Thyroid gland (tissue), 4 donors: ENCODE measurements at regions not wholly inside any gene's neighbourhood (a gene's known extent, or its start where the extent isn't known, plus 50 kb on each side); places are given as distances from the start of the nearest gene placed in this dataset.

ENCODE experiments used
- DNase-seq, 2 donors: peaks; one replicate each; pipeline ENCODE4 v3.0.0-alpha.2; 2019
- H3K27ac ChIP-seq, 3 donors: fragments of 200-600 bp; sonication (generic); 1 replicate in 2 of 3; 2 replicates in 1 of 3; pipeline ENCODE4 v1.5.1; 2016 to 2019; ENCODE audit warnings: mild to moderate bottlenecking in 1 of 3, moderate library complexity in 1 of 3
- H3K27me3 ChIP-seq: fragments of 200-600 bp; sonication (generic); one replicate; pipeline ENCODE4 v1.5.1; 2019
- H3K36me3 ChIP-seq, 2 donors: fragments of 200-600 bp; sonication (generic); one replicate each; pipeline ENCODE4 v1.5.1; 2016 to 2019
- H3K4me1 ChIP-seq, 2 donors: fragments of 200-600 bp; sonication (generic); one replicate each; pipeline ENCODE4 v1.5.1; 2017 to 2019
- H3K4me3 ChIP-seq, 3 donors: fragments of 200-600 bp; sonication (generic); replicated peaks in 1 of 3; 1 replicate in 2 of 3; 2 replicates in 1 of 3; pipeline ENCODE4 v1.5.1; 2016; ENCODE audit warnings: mild to moderate bottlenecking in 1 of 3
- H3K9me3 ChIP-seq: fragments of 200-600 bp; sonication (generic); one replicate; pipeline ENCODE4 v1.5.1; 2017
- POLR2A ChIP-seq, 2 donors: fragments of 450-650 bp; IDR thresholded peaks; one replicate each; pipeline ENCODE4 v1.6.1; 2017; ENCODE audit warnings: antibody characterized with exemption in 2 of 2, mild to moderate bottlenecking in 2 of 2, moderate library complexity in 1 of 2
- WGBS, 2 donors: methylation state at CpG; one replicate each; pipeline ENCODE4 v1.1.5; 2017; 5-methylcytosine and 5-hydroxymethylcytosine counted together
- intact Hi-C: fragments of 100-400 bp; cut with DNase I; formaldehyde crosslinking; loops from one replicate; pipeline ENCODE4 v1.15.1; 2023
- TF ChIP-seq, protein P1 (sequence below), 6 experiments: fragments of 200-600 bp in 3 of 6; fragments of 450-650 bp in 3 of 6; sonication (generic) in 3 of 6; IDR thresholded peaks; one replicate each; pipeline ENCODE4 v1.5.1; 2016 to 2019; ENCODE audit warnings: antibody characterized with exemption in 6 of 6, mild to moderate bottlenecking in 2 of 6, inconsistent platforms in 1 of 6, moderate library complexity in 1 of 6

DNA sequence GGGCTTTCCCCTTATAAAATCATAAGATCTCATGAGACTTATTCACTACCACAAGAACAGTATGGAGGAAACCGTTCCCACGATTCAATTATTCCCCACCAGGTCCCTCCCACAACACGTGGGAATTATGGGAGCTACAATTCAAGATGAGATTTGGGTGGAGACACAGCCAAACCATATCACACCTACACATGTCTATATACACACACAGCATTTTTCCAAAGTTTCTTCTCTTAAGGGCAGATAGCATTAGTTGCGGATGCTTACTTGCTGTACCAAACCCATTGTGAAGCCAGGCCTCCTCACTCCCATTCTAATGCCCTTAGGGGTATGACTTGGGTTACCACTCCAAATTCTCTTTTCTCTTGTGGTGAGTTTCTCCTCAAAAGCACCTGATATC is 104.1 kb upstream of the RAP1B start:
- H3K4me3 ChIP-seq = no peak overlapping the region
- H3K36me3 ChIP-seq = no peaks in the 10 kb centered on the region
- H3K4me1 ChIP-seq = peaks cover 10 to 11% of the 10 kb centered on the region in 2 donors
- H3K27ac ChIP-seq = no peak overlapping the region
- H3K9me3 ChIP-seq = no peaks in the 10 kb centered on the region
- intact Hi-C loops = no loop called here
- 91% methylated on average over 4 of the region's 4 CpGs for WGBS, 2 donors
- DNase-seq = no peak
- TF ChIP-seq, protein P1, sequence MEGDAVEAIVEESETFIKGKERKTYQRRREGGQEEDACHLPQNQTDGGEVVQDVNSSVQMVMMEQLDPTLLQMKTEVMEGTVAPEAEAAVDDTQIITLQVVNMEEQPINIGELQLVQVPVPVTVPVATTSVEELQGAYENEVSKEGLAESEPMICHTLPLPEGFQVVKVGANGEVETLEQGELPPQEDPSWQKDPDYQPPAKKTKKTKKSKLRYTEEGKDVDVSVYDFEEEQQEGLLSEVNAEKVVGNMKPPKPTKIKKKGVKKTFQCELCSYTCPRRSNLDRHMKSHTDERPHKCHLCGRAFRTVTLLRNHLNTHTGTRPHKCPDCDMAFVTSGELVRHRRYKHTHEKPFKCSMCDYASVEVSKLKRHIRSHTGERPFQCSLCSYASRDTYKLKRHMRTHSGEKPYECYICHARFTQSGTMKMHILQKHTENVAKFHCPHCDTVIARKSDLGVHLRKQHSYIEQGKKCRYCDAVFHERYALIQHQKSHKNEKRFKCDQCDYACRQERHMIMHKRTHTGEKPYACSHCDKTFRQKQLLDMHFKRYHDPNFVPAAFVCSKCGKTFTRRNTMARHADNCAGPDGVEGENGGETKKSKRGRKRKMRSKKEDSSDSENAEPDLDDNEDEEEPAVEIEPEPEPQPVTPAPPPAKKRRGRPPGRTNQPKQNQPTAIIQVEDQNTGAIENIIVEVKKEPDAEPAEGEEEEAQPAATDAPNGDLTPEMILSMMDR (IDR thresholded peaks at IDR 0.05) = no peak
- no peak for TF ChIP-seq POLR2A (IDR thresholded peaks at IDR 0.05)
- H3K27me3 ChIP-seq = no peaks in the 10 kb centered on the region

DNA sequence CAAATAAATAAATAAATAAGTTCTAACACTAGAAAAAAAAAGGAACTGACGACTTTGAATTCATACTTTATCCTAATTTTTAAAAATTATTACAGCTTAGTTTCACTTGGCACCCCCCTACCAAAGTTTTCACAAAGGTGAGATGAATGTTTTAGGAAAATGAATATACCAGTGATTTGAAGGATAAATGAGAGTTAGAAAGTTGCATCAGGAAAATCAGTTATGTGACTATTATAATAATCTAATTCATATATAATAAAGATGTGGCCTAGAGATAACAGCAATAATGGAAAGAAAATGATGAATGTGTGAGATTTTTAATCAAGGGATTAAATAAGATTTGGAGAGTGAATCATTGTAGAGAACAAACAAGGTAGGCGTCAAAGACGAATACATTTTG is 103.0 kb upstream of the RAP1B start:
- 94 to 97% methylated on average over 3 of the region's 3 CpGs for WGBS, 2 donors
- no peak overlapping the region for H3K27ac ChIP-seq
- H3K9me3 ChIP-seq = no peaks in the 10 kb centered on the region
- no peaks in the 10 kb centered on the region for H3K27me3 ChIP-seq
- DNase-seq = no peak
- no peak overlapping the region for H3K4me3 ChIP-seq
- intact Hi-C loops = no loop called here
- no peak for TF ChIP-seq POLR2A (IDR thresholded peaks at IDR 0.05)
- TF ChIP-seq, protein P1 (IDR thresholded peaks at IDR 0.05) = no peak
- H3K36me3 ChIP-seq = no peaks in the 10 kb centered on the region
- H3K4me1 ChIP-seq = peaks cover 10 to 11% of the 10 kb centered on the region in 2 donors

DNA sequence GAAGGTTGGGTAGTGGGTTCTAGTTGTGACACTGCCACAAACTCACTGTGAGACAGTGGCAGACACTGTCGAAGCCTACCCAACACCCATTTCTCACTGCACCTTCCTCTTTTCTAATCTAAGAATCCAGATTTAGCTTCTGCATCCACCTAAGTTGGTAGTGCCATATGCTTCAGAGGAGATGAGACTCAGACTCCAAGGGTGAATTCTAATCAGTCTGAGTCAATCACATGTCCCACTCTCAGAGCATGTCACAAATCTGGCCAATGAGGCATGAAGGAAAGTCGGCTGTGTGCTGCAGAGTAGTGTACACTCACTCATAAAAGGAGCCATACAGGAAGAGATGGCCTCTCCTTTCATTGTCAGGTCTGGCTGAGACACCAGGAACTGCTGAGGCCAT is 102.1 kb upstream of the RAP1B start:
- Histone ChIP-seq H3K4me3 (no peak overlapping the region), H3K27ac (no peak overlapping the region), H3K36me3 (no peaks in the 10 kb centered on the region), H3K27me3 (no peaks in the 10 kb centered on the region), H3K9me3 (no peaks in the 10 kb centered on the region), H3K4me1 (peaks cover 10 to 11% of the 10 kb centered on the region in 2 donors)
- 62 to 78% methylated on average over 2 of the region's 2 CpGs for WGBS, 2 donors
- intact Hi-C loops = no loop called here
- TF ChIP-seq POLR2A (IDR thresholded peaks at IDR 0.05) = no peak
- TF ChIP-seq, protein P1 (IDR thresholded peaks at IDR 0.05) = no peak
- no peak for DNase-seq

GRCh38 chr12:68509242-68509641 is 101.5 kb upstream of the RAP1B start:
- DNase-seq = no peak
- intact Hi-C loops = no loop called here
- TF ChIP-seq, protein P1 (IDR thresholded peaks at IDR 0.05) = no peak
- no peak for TF ChIP-seq POLR2A (IDR thresholded peaks at IDR 0.05)
- Histone ChIP-seq H3K27ac (no peak overlapping the region), H3K9me3 (no peaks in the 10 kb centered on the region), H3K4me3 (no peak overlapping the region), H3K36me3 (no peaks in the 10 kb centered on the region), H3K27me3 (no peaks in the 10 kb centered on the region), H3K4me1 (peaks cover 10 to 11% of the 10 kb centered on the region in 2 donors)
- WGBS, 2 donors = 53 to 56% methylated on average over 4 of the region's 4 CpGs

- Histone ChIP-seq H3K27ac (no peak overlapping the region), H3K36me3 (no peaks in the 10 kb centered on the region), H3K4me3 (no peak overlapping the region), H3K27me3 (no peaks in the 10 kb centered on the region), H3K9me3 (no peaks in the 10 kb centered on the region), H3K4me1 (peaks cover 10 to 11% of the 10 kb centered on the region in 2 donors)
- WGBS, 2 donors = 95 to 97% methylated on average over 1 of the region's 1 CpG
- TF ChIP-seq, protein P1 (IDR thresholded peaks at IDR 0.05) = no peak
- no peak for TF ChIP-seq POLR2A (IDR thresholded peaks at IDR 0.05)
- intact Hi-C loops = no loop called here
- no peak for DNase-seq
These were observed 100.3 kb upstream of the RAP1B start for GRCh38 chr12:68510397-68510796.
